ENCODE measurements at regions not wholly inside any gene's neighbourhood (a gene's known extent, or its start where the extent isn't known, plus 50 kb on each side); places are given as distances from the start of the nearest gene placed in this dataset.

- no peak for DNase-seq (ENCODE audit: low spot score)
Observed at GRCh38 chr11:13221722-13222121, 55.9 kb upstream of the BMAL1 start.

GRCh38 chr11:13222285-13222684, 55.3 kb upstream of the BMAL1 start:
- DNase-seq (ENCODE audit: low spot score) = peak; percentile 93

GRCh38 chr11:13223112-13223511, 54.5 kb upstream of the BMAL1 start:
- no peak for DNase-seq (ENCODE audit: low spot score)

- peak; percentile 74 for DNase-seq (ENCODE audit: low spot score)
Observed at GRCh38 chr11:13224324-13224723, 53.3 kb upstream of the BMAL1 start.

- DNase-seq (ENCODE audit: low spot score) = peak; percentile 59
Observed at GRCh38 chr11:13225038-13226001, 52.3 kb upstream of the BMAL1 start.

- no peak for DNase-seq (ENCODE audit: low spot score)
Observed at GRCh38 chr11:13227676-13228255, 49.8 kb upstream of the BMAL1 start.
